Activated CD4-positive, alpha-beta T cell treated with anti-CD3 and anti-CD28 coated beads, Interleukin-2, amount 50 U/mL, for 48 hours (primary cell): ENCODE measurements at regions not wholly inside any gene's neighbourhood (a gene's known extent, or its start where the extent isn't known, plus 50 kb on each side); places are given as distances from the start of the nearest gene placed in this dataset.
"Not testable (repeated sequence)": the region's sequence is repeated elsewhere in the genome, so short reads cannot be mapped to it uniquely, and the experiment has no call there.

ENCODE experiments used
- DNase-seq, 2 experiments: peaks; one replicate each; pipeline ENCODE4 v3.0.0-alpha.2; 2020

- no peak for DNase-seq
These were observed 979.0 kb upstream of the MAN1A1 start for GRCh38 chr6:120328521-120328920.

GRCh38 chr6:120320481-120321162 is 971.1 kb upstream of the MAN1A1 start:
- DNase-seq, result no peak

GRCh38 chr6:120304223-120304622 is 954.7 kb upstream of the MAN1A1 start:
- no peak for DNase-seq

GRCh38 chr6:120303527-120303926 is 954.0 kb upstream of the MAN1A1 start:
- no peak for DNase-seq

- DNase-seq, result no peak
These were observed 952.5 kb upstream of the MAN1A1 start for GRCh38 chr6:120302041-120302440.

GRCh38 chr6:120290964-120291363 is 941.4 kb upstream of the MAN1A1 start:
- no peak for DNase-seq

- DNase-seq, result no peak
These were observed 932.4 kb upstream of the MAN1A1 start for GRCh38 chr6:120282005-120282404.

GRCh38 chr6:120279466-120280167 is 930.1 kb upstream of the MAN1A1 start:
- no peak for DNase-seq

- DNase-seq, result no peak
These were observed 929.3 kb upstream of the MAN1A1 start for GRCh38 chr6:120278689-120279396.

GRCh38 chr6:120274547-120274946 is 925.0 kb upstream of the MAN1A1 start:
- no peak for DNase-seq

GRCh38 chr6:120273411-120273810 is 923.9 kb upstream of the MAN1A1 start:
- no peak for DNase-seq

GRCh38 chr6:120272038-120272437 is 922.5 kb upstream of the MAN1A1 start:
- DNase-seq, result no peak

GRCh38 chr6:120268256-120268655 is 918.7 kb upstream of the MAN1A1 start:
- DNase-seq, result not testable (repeated sequence)

GRCh38 chr6:120262354-120262753 is 912.8 kb upstream of the MAN1A1 start:
- no peak for DNase-seq

GRCh38 chr6:120260636-120261035 is 911.1 kb upstream of the MAN1A1 start:
- DNase-seq, result no peak

- DNase-seq, result no peak
These were observed 905.1 kb upstream of the MAN1A1 start for GRCh38 chr6:120254651-120255050.

GRCh38 chr6:120248451-120248850 is 898.9 kb upstream of the MAN1A1 start:
- DNase-seq, result no peak

GRCh38 chr6:120237221-120237620 is 887.7 kb upstream of the MAN1A1 start:
- DNase-seq, result no peak

GRCh38 chr6:120230008-120230407 is 880.4 kb upstream of the MAN1A1 start:
- DNase-seq, result no peak

- no peak for DNase-seq
These were observed 878.7 kb upstream of the MAN1A1 start for GRCh38 chr6:120228297-120228696.

- DNase-seq, result no peak
These were observed 869.8 kb upstream of the MAN1A1 start for GRCh38 chr6:120219339-120219738.

- DNase-seq, result no peak
These were observed 864.5 kb upstream of the MAN1A1 start for GRCh38 chr6:120214088-120214499.

GRCh38 chr6:120211955-120212792 is 862.6 kb upstream of the MAN1A1 start:
- no peak for DNase-seq
